GM13976 (cell line): ENCODE measurements at regions not wholly inside any gene's neighbourhood (a gene's known extent, or its start where the extent isn't known, plus 50 kb on each side); places are given as distances from the start of the nearest gene placed in this dataset.

Source experiments
- DNase-seq: peaks from one replicate; pipeline ENCODE4 v3.0.0; 2012; ENCODE audit warnings: low spot score
- CTCF ChIP-seq: IDR thresholded peaks from 2 replicates; pipeline ENCODE4 v1.5.1; 2012; ENCODE audit warnings: borderline replicate concordance, mild to moderate bottlenecking; ENCODE audit not compliant: insufficient read depth; ENCODE audit errors: extremely low read depth, missing control alignments, control extremely low read depth
- in situ Hi-C: fragments of 300-500 bp; cut with MboI; formaldehyde crosslinking; loops from one replicate; pipeline ENCODE4 v1.12.0; 2022; ENCODE audit warnings: low sequenced_read_pairs, mixed read lengths, inconsistent platforms; ENCODE audit not compliant: unreplicated experiment

GRCh38 chr13:56864451-56864850 is 276.3 kb upstream of the PRR20A start:
- TF ChIP-seq CTCF: no peak
- no peak for DNase-seq
- in situ Hi-C loops: no loop called here

GRCh38 chr13:56865416-56865815 is 275.3 kb upstream of the PRR20A start:
- in situ Hi-C loops: no loop called here
- no peak for TF ChIP-seq CTCF

GRCh38 chr13:56869671-56870070 is 271.0 kb upstream of the PRR20A start:
- no peak for DNase-seq
- no peak for TF ChIP-seq CTCF
- in situ Hi-C loops: no loop called here

More at GRCh38 chr13:56865416-56865815, 275.3 kb upstream of the PRR20A start:
- DNase-seq: no peak

GRCh38 chr13:56886398-56886797 is 254.3 kb upstream of the PRR20A start:
- in situ Hi-C loops: no loop called here
- TF ChIP-seq CTCF: no peak
- no peak for DNase-seq

- no peak for TF ChIP-seq CTCF
- in situ Hi-C loops: no loop called here
- DNase-seq: no peak
Measured at GRCh38 chr13:56888455-56888854, 252.3 kb upstream of the PRR20A start.

GRCh38 chr13:56893843-56894242 is 246.9 kb upstream of the PRR20A start:
- in situ Hi-C loops: no loop called here
- no peak for TF ChIP-seq CTCF
- no peak for DNase-seq
